ENCODE measurements at regions not wholly inside any gene's neighbourhood (a gene's known extent, or its start where the extent isn't known, plus 50 kb on each side); places are given as distances from the start of the nearest gene placed in this dataset.
"Not testable (repeated sequence)": the region's sequence is repeated elsewhere in the genome, so short reads cannot be mapped to it uniquely, and the experiment has no call there.

DNA sequence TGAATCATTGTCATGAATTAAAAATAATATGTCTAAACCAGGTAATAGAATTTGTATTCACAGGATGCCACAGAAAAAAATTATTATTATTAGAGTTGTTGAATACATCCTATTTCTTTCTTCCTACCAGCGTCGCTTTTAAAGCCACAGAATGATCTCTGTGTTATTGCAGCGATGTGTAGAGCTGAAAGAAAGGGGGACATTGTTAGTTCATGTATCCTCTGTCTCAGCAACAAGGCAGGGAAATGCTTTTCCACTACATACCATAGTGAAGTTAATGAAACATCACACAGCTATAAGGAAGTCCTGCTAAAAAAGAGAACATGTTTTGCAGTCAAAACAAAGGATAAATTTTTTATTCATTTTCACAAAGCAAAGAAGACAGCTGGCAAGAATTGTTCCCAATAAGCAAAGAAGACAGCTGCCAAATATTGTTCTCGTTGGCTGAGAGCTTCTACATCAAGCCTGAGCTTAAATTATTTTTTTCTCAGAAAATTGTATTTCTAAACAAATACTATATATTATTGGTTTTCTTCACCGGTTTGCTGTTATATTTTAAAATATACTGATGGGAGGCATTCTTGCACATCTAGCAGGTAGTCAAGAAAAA, 1234.4 kb downstream of the SUCLG1 start:
- no peak for DNase-seq

DNA sequence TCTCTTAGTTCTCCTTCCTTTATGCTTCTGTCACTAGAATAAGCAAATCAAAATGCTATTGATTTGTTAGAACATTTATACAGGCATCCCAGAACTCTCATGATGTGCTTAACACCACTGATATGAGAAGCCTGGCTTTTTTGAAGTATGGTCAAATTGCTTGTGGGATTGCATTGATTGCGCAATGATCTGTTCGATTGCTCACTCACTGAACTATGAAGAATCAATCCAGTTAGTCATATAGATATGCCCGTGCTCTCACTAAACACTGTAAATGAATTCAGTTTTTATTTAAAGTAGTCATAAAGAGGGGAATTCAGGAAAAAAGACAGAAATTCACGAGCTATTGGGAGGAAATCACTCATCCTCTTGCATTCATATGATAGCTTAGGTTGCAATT, 1237.8 kb downstream of the SUCLG1 start:
- DNase-seq = no peak

DNA sequence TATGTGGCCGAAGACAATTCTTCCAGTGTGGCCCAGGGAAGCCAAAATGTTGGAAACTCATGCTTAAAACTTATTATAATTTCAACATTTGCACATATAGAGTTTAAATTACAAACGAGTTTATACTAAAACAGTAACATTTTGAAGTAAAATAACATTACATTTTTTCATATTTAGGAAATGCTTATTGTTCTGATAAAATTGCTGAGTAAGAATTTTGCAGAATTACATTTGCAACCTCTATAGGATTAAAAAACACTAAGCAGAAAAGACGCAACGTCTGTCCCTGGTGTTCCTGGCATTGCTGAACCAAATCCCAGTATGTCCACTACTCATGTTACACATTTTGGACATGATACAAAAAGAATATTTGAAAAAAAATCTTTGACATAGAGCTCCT, 1241.2 kb downstream of the SUCLG1 start:
- no peak for DNase-seq

DNA sequence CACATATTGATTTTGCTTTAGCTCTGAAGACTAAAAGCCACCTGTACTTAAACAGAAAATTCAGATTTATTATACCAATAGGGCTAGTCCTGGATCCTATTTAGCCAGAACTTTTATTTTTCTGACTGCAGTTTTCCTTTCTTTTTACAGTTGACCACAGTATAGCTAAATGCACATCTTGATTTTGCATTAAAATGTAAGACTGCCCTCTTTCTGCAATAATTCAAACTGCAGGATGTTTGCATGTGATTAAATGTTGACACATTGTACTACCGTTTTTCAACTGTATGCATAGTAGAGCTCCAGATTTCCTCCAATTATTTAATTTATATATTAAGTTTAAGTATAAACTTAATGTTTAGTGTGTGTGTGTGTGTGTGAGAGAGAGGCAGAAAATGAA, 1262.9 kb downstream of the SUCLG1 start:
- no peak for DNase-seq

DNA sequence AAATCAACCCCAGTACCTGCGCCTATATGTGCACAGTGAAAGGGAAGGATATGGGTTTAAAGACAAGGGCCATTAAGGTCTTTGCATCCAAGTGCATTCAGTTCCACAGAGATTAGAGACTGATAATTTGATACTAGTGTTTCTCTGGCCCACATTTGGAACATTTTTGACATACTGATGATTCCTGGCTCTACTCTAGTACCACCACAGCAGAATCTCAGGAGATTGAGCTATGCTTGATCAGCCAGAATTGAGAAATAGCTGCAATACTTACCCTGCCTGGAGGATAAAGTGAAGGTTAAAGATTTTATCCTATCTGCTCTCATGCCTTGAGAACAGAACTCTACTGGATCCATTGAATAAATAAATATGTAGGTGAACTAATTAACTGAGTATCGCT, 1267.8 kb downstream of the SUCLG1 start:
- no peak for DNase-seq

DNA sequence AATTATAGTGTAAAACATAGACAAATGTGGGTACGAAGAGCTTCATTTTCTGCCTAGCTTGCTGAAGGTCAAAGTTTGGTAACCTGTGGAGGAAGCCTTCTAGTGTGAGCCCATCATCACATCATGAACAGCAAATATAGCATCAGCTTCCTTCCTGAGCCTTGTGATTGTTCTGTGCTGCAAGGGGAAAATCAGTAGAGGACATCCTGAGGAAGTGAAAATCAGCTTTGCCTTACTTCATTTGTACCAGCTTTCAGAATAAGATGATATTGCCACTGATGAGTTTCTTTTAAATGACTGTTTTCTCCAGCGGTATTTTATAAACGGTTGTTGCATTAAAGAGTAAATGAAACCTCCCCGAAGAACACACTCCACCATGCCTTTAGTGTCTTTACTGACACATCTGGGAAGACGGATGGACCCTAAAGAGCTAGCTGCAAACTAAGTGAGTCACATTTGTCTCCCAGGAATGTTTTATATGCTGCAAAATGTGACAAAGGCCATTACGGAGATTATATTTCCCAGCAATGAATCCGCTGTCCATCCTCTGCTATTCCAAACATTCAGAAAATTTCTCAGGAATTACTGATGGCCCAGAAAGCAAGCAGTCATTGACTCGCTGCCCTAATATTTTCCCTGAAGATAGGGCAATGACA, 1272.8 kb downstream of the SUCLG1 start:
- no peak for DNase-seq

DNA sequence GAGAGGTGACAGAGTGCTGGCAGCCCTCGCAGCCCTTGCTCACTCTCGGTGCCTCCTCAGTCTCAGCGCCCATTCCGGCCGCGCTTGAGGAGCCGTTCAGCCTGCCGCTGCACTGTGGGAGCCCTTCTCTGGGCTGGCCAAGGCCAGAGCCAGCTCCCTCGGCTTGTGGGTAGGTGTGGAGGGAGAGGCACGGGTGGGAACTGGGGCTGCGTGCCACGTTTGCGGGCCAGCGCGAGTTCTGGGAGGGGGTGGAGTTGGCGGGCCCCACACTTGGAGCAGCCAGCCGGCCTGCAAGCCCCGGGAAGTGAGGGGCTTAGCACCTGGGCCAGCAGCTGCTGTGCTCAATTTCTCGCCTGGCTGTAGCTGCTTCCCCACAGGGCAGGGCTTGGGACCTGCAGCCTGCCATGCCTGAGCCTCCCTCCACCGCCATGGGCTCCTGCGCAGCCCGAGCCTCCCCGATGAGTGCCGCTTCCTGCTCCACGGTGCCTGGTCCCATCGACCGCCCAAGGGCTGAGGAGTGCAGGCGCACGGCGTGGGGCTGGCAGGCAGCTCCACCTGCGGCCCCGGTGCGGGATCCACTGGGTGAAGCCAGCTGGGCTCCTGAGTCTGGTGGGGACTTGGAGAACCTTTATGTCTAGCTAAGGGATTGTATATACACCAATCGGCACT, 1278.1 kb downstream of the SUCLG1 start:
- not testable (repeated sequence) for DNase-seq

DNA sequence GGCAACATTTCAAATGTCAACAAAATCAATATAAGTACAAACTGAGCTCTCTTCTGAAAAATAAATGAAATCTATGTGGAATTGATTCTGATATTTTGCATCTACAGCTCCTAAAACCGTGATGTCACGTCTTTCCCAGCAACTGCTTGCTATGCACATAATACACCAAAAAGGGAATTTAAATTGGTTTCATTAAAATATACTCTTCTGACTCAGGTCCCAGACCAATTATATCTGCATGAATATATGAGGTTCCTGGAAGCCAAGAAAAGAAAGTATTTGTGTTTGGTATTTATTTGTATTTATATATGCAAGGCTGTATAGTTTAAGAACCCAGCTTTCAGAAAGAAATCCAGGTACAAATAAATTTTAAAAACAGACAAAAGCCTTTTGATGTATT, 1282.5 kb downstream of the SUCLG1 start:
- no peak for DNase-seq

DNA sequence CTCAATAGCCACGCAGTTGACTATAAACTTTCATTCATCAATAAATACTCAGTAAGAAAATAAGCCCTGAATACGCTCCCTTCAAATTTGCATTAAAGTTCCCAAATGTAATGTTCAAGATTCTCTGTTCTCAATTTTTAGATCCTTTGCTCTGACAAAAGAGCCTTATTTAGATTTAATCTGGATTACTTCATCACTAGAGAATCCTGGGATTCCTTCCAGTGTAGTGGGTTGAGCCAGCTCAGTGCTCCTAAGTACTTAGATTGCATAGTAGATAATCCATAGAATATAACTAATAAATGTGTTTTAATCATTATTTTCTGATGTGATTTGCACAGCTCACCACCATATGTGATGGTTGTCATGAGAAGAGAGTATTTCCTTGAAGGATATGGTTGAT, 1286.2 kb downstream of the SUCLG1 start:
- no peak for DNase-seq

DNA sequence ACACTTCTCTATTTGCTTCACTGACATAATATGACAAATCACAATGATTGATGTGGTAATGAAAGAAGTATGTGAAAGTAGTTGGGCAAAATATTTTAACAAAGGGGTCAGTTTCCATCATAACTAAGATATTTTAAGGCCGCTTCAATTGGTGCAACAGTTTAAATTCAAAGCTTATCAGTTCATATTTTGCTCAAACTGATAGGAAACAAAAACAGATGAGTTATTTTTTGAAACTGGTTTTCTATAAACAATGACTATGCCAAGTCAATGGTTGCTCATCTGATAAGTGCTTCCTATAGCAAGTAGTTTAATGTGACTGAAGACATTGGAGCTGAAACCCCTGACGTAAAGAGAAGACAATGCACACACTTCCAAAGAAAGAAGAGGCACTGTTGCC, 1290.7 kb downstream of the SUCLG1 start:
- no peak for DNase-seq

DNA sequence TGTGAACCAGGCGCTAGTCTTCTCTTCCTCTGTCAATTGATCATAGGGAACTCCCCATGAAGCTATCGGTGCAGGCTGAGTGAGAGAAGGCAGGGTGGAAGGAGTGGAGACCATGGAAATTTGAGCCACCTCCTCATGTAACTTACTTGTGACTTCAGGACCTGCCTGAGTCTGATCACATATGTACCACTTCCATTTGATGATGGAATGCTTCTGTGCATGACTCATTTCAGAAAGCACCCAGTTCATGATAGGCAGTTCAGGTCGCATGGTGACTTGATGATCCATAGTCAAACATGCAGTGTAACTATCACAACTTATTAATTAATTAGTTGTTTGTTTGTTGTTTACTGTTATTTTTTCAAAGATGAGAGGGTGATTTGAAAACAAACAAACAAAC, 1296.7 kb downstream of the SUCLG1 start:
- no peak for DNase-seq

DNA sequence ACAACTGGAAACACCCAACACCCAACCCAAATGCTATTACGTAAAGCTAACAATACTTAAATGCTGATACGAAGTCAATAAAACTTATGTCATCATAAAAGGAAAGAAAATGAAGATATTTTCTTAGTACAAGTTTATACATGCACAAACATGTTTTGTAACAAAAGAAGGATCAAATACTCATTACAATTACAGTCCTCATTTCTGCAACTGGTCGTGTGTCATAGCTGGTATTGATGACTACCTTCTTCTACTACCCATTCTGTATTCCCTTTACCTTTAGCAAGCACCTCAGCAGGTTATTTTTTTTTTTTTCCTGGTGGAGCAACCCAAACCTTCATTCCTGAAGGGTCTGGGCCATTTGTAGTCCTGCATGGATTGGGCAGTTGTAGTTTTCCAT, 1298.5 kb downstream of the SUCLG1 start:
- no peak for DNase-seq

DNA sequence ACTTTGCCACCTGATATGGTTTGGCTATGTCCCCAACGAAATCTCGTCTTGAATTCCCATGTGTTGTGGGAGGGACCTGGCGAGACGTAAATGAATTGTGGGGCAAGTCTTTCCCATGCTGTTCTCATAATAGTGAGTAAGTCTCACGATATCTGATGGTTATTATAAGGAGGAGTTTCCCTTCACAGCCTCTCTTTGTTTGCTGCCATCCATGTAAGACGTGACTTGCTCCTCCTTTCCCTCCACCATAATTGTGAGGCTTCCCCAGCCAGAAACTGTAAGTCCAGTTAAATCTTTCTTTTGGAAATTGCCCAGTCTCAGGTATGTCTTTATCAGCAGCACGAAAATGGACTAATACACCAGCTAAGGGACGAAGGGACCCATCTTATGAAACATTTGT, 1303.3 kb downstream of the SUCLG1 start:
- DNase-seq = no peak

DNA sequence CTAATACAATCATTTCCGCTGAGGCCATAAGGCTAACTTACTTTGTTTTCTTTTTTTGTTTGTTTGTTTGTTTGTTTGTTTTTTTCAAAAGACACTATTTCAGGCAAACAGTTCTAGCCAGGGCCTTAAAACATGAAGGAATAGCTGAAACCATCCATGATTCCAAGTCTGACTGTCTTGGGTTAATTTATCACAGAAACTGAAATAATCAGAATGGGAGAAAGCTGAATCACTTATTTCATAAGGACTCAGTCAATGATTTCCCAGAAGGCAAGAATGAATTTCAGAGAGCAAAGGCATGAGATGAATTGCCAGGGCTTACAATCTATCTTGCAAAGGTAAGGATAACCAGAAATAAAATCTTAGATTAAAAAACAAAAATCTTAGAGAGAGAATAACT, 1315.1 kb downstream of the SUCLG1 start:
- no peak for DNase-seq

DNA sequence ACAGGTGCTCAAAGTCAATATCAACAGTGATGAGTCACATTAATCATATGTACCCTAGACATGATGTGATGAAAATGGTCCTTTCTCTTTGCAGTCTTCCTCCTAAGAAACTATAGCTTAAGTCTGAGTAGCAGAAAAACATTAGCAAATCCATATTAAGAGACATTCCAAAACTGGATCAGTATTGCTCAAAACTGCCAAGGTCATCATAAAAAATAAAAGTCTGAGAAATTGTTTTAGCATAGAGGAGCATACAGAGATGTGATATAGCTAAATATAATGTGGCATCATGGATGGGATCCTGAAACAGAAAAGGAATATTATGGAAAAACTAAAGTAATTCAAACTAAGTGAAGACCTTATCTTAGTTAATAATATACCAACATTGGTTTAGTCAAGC, 1316.1 kb downstream of the SUCLG1 start:
- DNase-seq = no peak

DNA sequence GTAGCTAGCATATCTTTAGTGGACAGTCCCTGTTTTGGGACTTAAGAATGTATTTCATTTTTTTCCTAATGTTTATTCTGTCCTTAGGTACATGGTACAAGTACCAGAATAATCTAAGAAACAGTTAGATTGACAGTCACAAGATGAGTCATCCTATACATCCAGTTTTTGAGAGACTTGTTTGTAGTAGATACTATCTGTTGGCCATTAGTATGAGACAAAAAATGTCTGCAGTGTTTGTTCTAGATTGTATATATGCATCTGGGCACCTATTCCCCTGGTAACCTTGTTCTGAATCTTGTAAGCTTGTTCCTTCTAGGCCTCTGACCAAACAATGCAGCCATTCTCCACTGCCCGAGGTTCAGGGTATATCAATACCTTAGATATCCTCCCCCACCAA, 1343.5 kb downstream of the SUCLG1 start:
- DNase-seq = no peak

DNA sequence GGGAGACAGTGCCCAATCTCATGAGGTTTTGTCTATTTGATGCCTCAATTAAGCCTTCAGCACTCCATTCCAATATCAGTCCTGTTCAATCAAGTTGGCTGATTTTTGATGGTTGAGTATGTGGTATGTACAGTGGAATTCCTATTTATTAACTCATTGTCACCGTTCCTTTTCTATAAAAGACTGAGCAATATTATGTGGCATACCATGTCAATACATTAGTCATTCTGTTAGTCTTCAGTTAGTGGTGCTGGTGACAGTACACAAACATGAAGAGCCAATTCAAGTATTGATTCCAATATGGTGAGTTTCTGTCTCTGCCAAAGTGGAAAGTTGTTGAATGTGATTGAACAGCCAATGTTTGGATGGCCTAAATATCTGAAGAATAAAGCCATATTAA, 1343.9 kb downstream of the SUCLG1 start:
- DNase-seq = no peak

DNA sequence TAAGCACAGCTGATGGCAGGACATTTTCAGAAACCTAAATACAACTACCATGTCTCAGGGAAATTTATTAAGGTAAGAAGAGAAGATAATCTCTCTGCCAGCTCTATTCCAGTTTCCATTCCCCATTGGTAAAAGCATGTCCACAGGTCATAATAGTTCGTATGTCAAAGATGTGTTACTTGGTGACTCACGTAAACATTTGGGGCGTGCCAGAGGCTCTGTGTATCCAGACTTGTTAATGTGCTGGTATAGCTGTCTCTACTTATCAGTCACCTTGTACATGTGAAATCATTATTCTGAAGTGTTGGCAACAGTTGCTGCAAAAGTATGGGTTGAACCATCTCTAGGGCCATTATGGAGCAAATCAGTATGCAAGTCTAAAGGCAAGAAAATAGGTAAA, 1345.1 kb downstream of the SUCLG1 start:
- no peak for DNase-seq

DNA sequence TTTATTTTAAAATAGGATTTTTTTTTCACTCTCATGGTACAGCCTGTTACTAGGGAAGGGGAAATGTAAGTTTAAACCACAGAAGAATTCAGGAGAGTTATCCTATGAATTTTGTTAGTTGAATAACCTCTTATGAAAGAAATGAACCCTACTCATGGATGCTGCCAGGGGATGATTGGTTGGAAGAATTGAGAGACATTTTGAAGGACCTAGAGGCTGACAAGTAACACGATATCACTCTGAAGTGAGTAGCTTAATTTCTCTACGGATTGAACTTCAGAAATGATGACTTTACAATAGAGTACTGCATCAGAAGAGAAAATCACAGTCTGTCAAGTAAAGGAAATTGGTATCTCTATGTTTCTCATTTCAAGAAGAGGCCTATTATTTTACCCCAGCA, 1346.2 kb downstream of the SUCLG1 start:
- no peak for DNase-seq

DNA sequence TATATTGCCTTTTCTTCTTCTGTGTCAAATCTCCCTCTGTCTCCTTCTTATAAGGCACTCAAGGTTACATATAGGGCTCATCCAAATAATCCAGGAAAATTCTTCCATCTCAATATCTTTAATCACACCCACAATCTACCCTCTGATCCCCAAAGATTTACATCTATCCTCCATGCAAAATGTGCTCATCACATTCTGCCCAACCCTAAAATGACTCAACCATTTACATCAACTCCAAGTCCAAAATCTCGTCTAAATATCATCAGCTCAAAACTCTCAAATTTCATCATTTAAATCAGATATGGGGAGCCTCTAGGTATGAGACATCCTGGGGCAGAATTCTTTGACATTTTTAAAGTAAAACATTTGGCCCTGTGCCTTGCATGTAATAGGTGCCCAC, 1349.8 kb downstream of the SUCLG1 start:
- DNase-seq = no peak

DNA sequence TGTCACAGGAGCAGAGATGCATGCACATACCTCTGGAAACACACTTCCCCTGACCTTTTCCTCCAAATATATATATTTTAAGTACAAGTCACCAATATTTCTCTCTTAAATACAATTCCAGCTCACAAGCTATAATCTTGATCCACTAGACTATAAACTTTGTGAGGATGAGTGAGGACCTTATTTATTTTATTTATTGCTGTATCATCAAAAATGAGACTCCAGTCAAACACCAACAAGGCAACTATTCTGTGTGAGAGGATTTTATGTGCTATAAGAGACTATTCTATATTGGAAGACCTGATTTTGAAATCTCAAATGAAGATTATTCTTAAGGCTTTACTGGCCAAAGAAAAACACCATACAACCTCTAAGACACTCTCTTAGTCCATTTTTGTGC, 1352.2 kb downstream of the SUCLG1 start:
- DNase-seq = no peak

DNA sequence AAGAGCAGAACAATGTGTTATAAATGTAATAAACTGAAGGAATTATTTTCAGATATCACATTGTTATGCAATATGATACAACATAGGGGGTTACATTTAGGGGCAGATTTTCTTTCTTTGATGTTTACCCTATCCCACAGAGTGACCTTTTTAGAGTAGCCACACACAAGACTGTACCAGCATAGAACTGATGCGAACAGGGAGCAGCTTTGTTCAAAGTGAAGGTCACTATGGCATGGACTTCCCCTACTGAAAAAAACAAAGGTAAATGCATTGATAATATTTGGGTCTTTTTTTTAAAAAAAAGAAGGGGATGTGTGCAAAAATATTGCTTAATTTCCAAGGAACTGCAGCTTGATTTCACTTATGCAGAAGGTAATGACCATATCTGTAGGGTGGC, 1354.9 kb downstream of the SUCLG1 start:
- DNase-seq = no peak

DNA sequence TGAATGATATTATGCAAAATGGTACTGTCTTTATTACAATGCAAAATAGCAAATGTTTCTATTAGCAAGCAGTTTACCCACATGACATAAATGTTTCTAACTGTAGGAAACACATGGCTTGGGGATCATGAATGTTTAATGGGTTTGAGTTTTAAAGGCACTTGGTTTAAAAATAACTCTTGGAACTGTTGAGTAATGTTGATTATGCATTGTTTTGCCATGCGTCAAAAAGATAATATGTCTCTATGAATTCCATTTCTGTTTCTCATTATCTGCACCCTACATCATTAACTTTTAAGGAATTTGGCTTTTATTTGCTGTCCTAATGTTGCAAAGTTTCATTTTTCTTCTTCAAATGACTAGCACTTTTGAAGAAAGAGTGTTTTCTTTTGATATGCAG, 1355.5 kb downstream of the SUCLG1 start:
- no peak for DNase-seq

DNA sequence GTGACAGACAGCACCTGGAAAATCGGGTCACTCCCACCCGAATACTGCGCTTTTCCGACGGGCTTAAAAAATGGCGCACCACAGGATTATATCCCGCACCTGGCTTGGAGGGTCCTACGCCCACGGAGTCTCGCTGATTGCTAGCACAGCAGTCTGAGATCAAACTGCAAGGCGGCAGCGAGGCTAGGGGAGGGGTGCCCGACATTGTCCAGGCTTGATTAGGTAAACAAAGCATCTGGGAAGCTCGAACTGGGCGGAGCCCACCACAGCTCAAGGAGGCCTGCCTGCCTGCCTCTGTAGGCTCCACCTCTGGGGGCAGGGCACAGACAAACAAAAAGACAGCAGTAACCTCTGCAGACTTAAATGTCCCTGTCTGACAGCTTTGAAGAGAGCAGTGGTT, 1370.0 kb downstream of the SUCLG1 start:
- not testable (repeated sequence) for DNase-seq

DNA sequence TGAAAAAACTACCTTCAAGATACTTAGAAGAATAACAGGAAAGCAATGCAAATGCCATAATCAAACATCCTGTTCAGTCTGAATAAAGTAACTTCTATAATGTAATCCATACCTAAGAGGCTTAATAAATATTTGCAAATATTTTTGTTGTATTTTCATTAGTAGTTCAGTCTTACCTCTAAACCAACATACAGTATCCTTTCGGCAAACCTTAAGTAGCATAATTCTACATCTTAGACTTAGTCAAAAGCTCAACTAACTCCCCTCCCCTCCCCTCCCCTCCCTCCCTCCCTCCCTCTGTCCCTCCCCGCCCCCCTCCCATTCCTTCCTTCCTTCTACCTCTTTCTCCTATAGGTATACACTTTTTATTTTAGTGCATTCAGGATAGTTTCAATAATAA, 1373.2 kb downstream of the SUCLG1 start:
- DNase-seq = no peak
